Activated CD8-positive, alpha-beta T cell treated with anti-CD3 and anti-CD28 coated beads for 36 hours (primary cell): ENCODE measurements at regions not wholly inside any gene's neighbourhood (a gene's known extent, or its start where the extent isn't known, plus 50 kb on each side); places are given as distances from the start of the nearest gene placed in this dataset.

ENCODE experiments used
- ATAC-seq: fragments of 200-7000 bp; cut with Tn5 transposase; one replicate; pipeline ENCODE4 v1.10.0; 2021; ENCODE audit warnings: mild to moderate bottlenecking, moderate library complexity
- CTCF ChIA-PET: fragments of 350-600 bp; sonication (Branson Sonifier 250); formaldehyde crosslinking; loops from one replicate; lab custom pipeline; 2021; ENCODE audit warnings: antibody characterized with exemption; lab: Charles Lee
- POLR2A ChIA-PET: fragments of 350-600 bp; sonication (Branson Sonifier 250); formaldehyde crosslinking; loops from one replicate; lab custom pipeline; 2021; ENCODE audit warnings: antibody characterized with exemption; lab: Charles Lee
- DNase-seq: peaks from one replicate; pipeline ENCODE4 v3.0.0-alpha.2; 2020
- H3K27ac Mint-ChIP-seq: one replicate; pipeline ENCODE4 v1.8.0; 2021; ENCODE audit warnings: mild to moderate bottlenecking, mixed read lengths
- H3K27me3 Mint-ChIP-seq: one replicate; pipeline ENCODE4 v1.8.0; 2021; ENCODE audit warnings: mixed read lengths
- H3K36me3 Mint-ChIP-seq: one replicate; pipeline ENCODE4 v1.8.0; 2021; ENCODE audit warnings: low read depth, mixed read lengths
- H3K4me1 Mint-ChIP-seq: one replicate; pipeline ENCODE4 v1.8.0; 2021; ENCODE audit warnings: low read depth, mixed read lengths
- H3K4me3 Mint-ChIP-seq: one replicate; pipeline ENCODE4 v1.8.0; 2021; ENCODE audit warnings: mild to moderate bottlenecking, moderate library complexity, mixed read lengths
- H3K9me3 Mint-ChIP-seq: one replicate; pipeline ENCODE4 v1.8.0; 2021; ENCODE audit warnings: mixed read lengths
- intact Hi-C: fragments of 100-400 bp; cut with micrococcal nuclease; formaldehyde crosslinking; loops from one replicate; pipeline ENCODE4 v1.10.0; 2022
- TF ChIP-seq, protein P1 (sequence below): fragments of 200-600 bp; IDR thresholded peaks from one replicate; pipeline ENCODE4 v1.8.0; 2022; ENCODE audit warnings: antibody characterized with exemption, mild to moderate bottlenecking

DNA sequence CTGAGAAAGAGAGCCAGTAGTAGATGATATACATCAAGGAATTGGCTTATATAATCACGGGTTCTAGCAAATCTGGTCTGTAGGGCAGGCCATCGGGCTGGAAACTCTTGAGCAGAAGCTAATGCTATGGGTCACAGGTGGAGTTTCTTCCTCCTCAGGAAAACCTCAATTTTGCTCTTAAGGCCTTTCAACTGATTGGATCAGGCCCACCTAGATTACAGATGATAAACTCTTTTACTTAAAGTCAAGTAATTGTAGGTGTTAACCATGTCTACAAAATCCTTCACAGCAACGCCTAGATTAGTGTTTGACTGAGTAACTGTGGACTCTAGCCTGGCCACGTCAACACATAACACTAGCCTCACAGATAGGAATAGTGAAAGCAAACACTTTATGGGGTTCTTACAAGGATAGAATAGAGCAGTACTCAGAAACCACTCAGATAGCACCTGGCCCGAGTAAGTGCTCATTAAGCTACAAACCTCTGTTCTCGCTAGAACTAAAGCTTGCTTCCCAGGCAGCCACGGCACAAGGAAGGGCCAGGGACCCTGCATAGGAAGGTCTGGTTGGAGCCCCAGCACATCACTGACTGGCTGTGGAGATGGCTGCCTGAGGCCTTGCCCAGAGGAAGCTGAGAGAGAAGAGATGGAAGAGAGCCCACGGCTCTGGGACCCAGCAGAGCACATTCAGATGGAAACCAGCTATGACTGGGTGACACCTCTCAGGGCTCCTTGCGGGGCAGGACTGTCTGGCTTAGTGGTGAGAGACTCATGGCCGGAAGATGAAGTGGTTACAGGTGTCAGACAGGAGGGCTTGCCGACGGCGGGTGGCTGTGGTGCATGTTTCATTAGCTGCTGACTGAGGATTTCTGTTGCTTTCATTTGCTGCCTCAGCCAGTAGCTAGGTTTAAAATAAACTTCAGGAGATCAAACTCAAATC is 202.5 kb upstream of the TLE3 start:
- intact Hi-C loops = loop anchor here (10.0 kb wide), 1 partner anchor 185 kb away; no protein-coding TSS in a partner anchor
- H3K4me3 Mint-ChIP-seq = no peak overlapping the region
- H3K27ac Mint-ChIP-seq = peak overlapping the region; percentile 14
- H3K36me3 Mint-ChIP-seq = no peaks in the 10 kb centered on the region
- TF ChIP-seq, protein P1, sequence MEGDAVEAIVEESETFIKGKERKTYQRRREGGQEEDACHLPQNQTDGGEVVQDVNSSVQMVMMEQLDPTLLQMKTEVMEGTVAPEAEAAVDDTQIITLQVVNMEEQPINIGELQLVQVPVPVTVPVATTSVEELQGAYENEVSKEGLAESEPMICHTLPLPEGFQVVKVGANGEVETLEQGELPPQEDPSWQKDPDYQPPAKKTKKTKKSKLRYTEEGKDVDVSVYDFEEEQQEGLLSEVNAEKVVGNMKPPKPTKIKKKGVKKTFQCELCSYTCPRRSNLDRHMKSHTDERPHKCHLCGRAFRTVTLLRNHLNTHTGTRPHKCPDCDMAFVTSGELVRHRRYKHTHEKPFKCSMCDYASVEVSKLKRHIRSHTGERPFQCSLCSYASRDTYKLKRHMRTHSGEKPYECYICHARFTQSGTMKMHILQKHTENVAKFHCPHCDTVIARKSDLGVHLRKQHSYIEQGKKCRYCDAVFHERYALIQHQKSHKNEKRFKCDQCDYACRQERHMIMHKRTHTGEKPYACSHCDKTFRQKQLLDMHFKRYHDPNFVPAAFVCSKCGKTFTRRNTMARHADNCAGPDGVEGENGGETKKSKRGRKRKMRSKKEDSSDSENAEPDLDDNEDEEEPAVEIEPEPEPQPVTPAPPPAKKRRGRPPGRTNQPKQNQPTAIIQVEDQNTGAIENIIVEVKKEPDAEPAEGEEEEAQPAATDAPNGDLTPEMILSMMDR = no peak
- ATAC-seq = peak; percentile 99
- CTCF ChIA-PET = interaction anchor here (0.8 to 1.7 kb wide), 10 partner anchors 26 to 824 kb away, joined by 3 to 6 read pairs (median 4); no protein-coding TSS in a partner anchor
- peaks cover 2% of the 10 kb centered on the region for H3K4me1 Mint-ChIP-seq
- POLR2A ChIA-PET = interaction anchor here (0.6 to 1.7 kb wide), 5 partner anchors 14 to 204 kb away, joined by 3 to 5 read pairs (median 3); no protein-coding TSS in a partner anchor
- no peaks in the 10 kb centered on the region for H3K9me3 Mint-ChIP-seq
- peaks cover 9% of the 10 kb centered on the region for H3K27me3 Mint-ChIP-seq
- DNase-seq = peak; percentile 93

- H3K36me3 Mint-ChIP-seq = no peaks in the 10 kb centered on the region
- H3K9me3 Mint-ChIP-seq = no peaks in the 10 kb centered on the region
- TF ChIP-seq, protein P1 = no peak
- intact Hi-C loops = no loop called here
- POLR2A ChIA-PET = interaction anchor here (0.8 to 1.2 kb wide), 3 partner anchors 39 to 236 kb away, joined by 3 to 4 read pairs (median 3); no protein-coding TSS in a partner anchor
- CTCF ChIA-PET = interaction anchor here (1.3 to 1.7 kb wide), 2 partner anchors 24 to 190 kb away, joined by 3 to 6 read pairs; no protein-coding TSS in a partner anchor
- DNase-seq = no peak
- no peak overlapping the region for H3K4me3 Mint-ChIP-seq
- H3K4me1 Mint-ChIP-seq = peaks cover 2% of the 10 kb centered on the region
- peaks cover 9% of the 10 kb centered on the region for H3K27me3 Mint-ChIP-seq
- ATAC-seq = no peak
- H3K27ac Mint-ChIP-seq = no peak overlapping the region
Observed at GRCh38 chr15:70297465-70298058, 199.8 kb upstream of the TLE3 start.

GRCh38 chr15:70294731-70295305 is 197.1 kb upstream of the TLE3 start:
- TF ChIP-seq, protein P1 = no peak
- CTCF ChIA-PET = no interaction called here
- ATAC-seq (no peak), DNase-seq (no peak)
- Mint-ChIP-seq H3K36me3 (no peaks in the 10 kb centered on the region), H3K4me1 (peaks cover 2% of the 10 kb centered on the region), H3K27me3 (peaks cover 10% of the 10 kb centered on the region), H3K4me3 (no peak overlapping the region), H3K27ac (no peak overlapping the region), H3K9me3 (no peaks in the 10 kb centered on the region)
- POLR2A ChIA-PET = no interaction called here
- intact Hi-C loops = no loop called here

GRCh38 chr15:70293591-70294470 is 196.1 kb upstream of the TLE3 start:
- no peak overlapping the region for H3K4me3 Mint-ChIP-seq
- DNase-seq (no peak), ATAC-seq (no peak)
- no peak overlapping the region for H3K27ac Mint-ChIP-seq
- peaks cover 2% of the 10 kb centered on the region for H3K4me1 Mint-ChIP-seq
- POLR2A ChIA-PET = interaction anchor here (0.6 kb wide), 2 partner anchors 22 to 139 kb away, joined by 3 to 4 read pairs; no protein-coding TSS in a partner anchor
- intact Hi-C loops = no loop called here
- TF ChIP-seq, protein P1 = no peak
- no peaks in the 10 kb centered on the region for H3K36me3 Mint-ChIP-seq
- H3K9me3 Mint-ChIP-seq = no peaks in the 10 kb centered on the region
- peaks cover 11% of the 10 kb centered on the region for H3K27me3 Mint-ChIP-seq
- CTCF ChIA-PET = no interaction called here
